RWPE1 (cell line): ENCODE measurements at regions not wholly inside any gene's neighbourhood (a gene's known extent, or its start where the extent isn't known, plus 50 kb on each side); places are given as distances from the start of the nearest gene placed in this dataset.

Experiments used
- CTCF ChIA-PET: fragments of 350-600 bp; sonication (Branson Sonifier 250); formaldehyde crosslinking; extraction: SDS; loops from one replicate; lab custom pipeline; 2021; lab: Yijun Ruan, JAX
- POLR2A ChIA-PET: fragments of 400-600 bp; formaldehyde crosslinking; extraction: SDS; loops from one replicate; lab custom pipeline; 2020; ENCODE audit warnings: antibody characterized with exemption; ENCODE audit not compliant: low non-redundant PET; lab: Yijun Ruan, JAX
- DNase-seq: peaks from one replicate; pipeline ENCODE4 v3.0.0; 2012; ENCODE audit warnings: low spot score
- H3K27ac ChIP-seq: fragments of 450-650 bp; 2 replicates; pipeline ENCODE4 v1.5.1; 2017
- TF ChIP-seq, protein P1 (sequence below): fragments of 450-650 bp; conservative IDR thresholded peaks from 2 replicates; pipeline ENCODE4 v1.5.1; 2017; ENCODE audit warnings: low read depth, mild to moderate bottlenecking

- TF ChIP-seq, protein P1, sequence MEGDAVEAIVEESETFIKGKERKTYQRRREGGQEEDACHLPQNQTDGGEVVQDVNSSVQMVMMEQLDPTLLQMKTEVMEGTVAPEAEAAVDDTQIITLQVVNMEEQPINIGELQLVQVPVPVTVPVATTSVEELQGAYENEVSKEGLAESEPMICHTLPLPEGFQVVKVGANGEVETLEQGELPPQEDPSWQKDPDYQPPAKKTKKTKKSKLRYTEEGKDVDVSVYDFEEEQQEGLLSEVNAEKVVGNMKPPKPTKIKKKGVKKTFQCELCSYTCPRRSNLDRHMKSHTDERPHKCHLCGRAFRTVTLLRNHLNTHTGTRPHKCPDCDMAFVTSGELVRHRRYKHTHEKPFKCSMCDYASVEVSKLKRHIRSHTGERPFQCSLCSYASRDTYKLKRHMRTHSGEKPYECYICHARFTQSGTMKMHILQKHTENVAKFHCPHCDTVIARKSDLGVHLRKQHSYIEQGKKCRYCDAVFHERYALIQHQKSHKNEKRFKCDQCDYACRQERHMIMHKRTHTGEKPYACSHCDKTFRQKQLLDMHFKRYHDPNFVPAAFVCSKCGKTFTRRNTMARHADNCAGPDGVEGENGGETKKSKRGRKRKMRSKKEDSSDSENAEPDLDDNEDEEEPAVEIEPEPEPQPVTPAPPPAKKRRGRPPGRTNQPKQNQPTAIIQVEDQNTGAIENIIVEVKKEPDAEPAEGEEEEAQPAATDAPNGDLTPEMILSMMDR: no peak
- no peak for DNase-seq
- CTCF ChIA-PET: interaction anchor here (0.6 to 1.5 kb wide), 2 partner anchors 10 to 106 kb away, joined by 6 read pairs; no protein-coding TSS in a partner anchor
- POLR2A ChIA-PET: no interaction called here
- no peak overlapping the region for H3K27ac ChIP-seq
Measured at GRCh38 chr1:195481293-195481692, 1126.9 kb downstream of the KCNT2 start.

- no peak overlapping the region for H3K27ac ChIP-seq
- ChIA-PET CTCF (no interaction called here), POLR2A (no interaction called here)
- TF ChIP-seq, protein P1: no peak
- DNase-seq: no peak
Measured at GRCh38 chr1:195475568-195475967, 1132.7 kb downstream of the KCNT2 start.

- no peak overlapping the region for H3K27ac ChIP-seq
- DNase-seq: no peak
- TF ChIP-seq, protein P1: no peak
- ChIA-PET POLR2A (no interaction called here), CTCF (interaction anchor here (0.6 to 2.0 kb wide), 2 partner anchors 9 to 596 kb away, joined by 6 to 7 read pairs; no protein-coding TSS in a partner anchor)
Measured at GRCh38 chr1:195472291-195472690, 1135.9 kb downstream of the KCNT2 start.

GRCh38 chr1:195466639-195467038 lies 1141.6 kb downstream of the KCNT2 start:
- TF ChIP-seq, protein P1: no peak
- H3K27ac ChIP-seq: no peak overlapping the region
- CTCF ChIA-PET: interaction anchor here (0.6 to 0.7 kb wide), 2 partner anchors 28 to 174 kb away, joined by 3 read pairs; no protein-coding TSS in a partner anchor
- DNase-seq: no peak
- POLR2A ChIA-PET: no interaction called here

- H3K27ac ChIP-seq: no peak overlapping the region
- peak; percentile 50 for DNase-seq
- CTCF ChIA-PET: no interaction called here
- TF ChIP-seq, protein P1: no peak
- POLR2A ChIA-PET: no interaction called here
Measured at GRCh38 chr1:195462646-195463045, 1145.6 kb downstream of the KCNT2 start.

- TF ChIP-seq, protein P1: no peak
- CTCF ChIA-PET: interaction anchor here (0.7 kb wide), 1 partner anchor 256 kb away, joined by 3 read pairs; no protein-coding TSS in a partner anchor
- H3K27ac ChIP-seq: no peak overlapping the region
- POLR2A ChIA-PET: no interaction called here
- DNase-seq: no peak
Measured at GRCh38 chr1:195462152-195462551, 1146.1 kb downstream of the KCNT2 start.
